ENCODE measurements at regions not wholly inside any gene's neighbourhood (a gene's known extent, or its start where the extent isn't known, plus 50 kb on each side); places are given as distances from the start of the nearest gene placed in this dataset.

- no peak overlapping the region for H3K27ac Mint-ChIP-seq
- no peak overlapping the region for H3K27ac ChIP-seq (ENCODE audit: insufficient read length, low read depth, low read length)
- H2AK5ac ChIP-seq (ENCODE audit: insufficient read length, low read length): no peak overlapping the region
- H2BK5ac ChIP-seq (ENCODE audit: insufficient read length, low read length): no peak overlapping the region
- no peak overlapping the region for H4K8ac ChIP-seq (replicated peaks; ENCODE audit: insufficient read length, low read depth, low read length)
- peaks cover 15 to 16% of the 10 kb centered on the region in 2 experiments; a peak in 4 of 5 replicates for H3K9me3 Mint-ChIP-seq
- no peaks in the 10 kb centered on the region for H3K27me3 Mint-ChIP-seq (ENCODE audit: low read depth)
- TF ChIP-seq, protein P1, sequence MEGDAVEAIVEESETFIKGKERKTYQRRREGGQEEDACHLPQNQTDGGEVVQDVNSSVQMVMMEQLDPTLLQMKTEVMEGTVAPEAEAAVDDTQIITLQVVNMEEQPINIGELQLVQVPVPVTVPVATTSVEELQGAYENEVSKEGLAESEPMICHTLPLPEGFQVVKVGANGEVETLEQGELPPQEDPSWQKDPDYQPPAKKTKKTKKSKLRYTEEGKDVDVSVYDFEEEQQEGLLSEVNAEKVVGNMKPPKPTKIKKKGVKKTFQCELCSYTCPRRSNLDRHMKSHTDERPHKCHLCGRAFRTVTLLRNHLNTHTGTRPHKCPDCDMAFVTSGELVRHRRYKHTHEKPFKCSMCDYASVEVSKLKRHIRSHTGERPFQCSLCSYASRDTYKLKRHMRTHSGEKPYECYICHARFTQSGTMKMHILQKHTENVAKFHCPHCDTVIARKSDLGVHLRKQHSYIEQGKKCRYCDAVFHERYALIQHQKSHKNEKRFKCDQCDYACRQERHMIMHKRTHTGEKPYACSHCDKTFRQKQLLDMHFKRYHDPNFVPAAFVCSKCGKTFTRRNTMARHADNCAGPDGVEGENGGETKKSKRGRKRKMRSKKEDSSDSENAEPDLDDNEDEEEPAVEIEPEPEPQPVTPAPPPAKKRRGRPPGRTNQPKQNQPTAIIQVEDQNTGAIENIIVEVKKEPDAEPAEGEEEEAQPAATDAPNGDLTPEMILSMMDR (conservative IDR thresholded peaks at IDR 0.05): no peak
- H3K4me1 Mint-ChIP-seq: no peaks in the 10 kb centered on the region
- no peak for DNase-seq
- no peaks in the 10 kb centered on the region; the same call in 1 of the 2 replicates for H3K27me3 ChIP-seq (ENCODE audit: insufficient read depth, low read length)
- no peak overlapping the region for H3K4ac ChIP-seq (ENCODE audit: low read depth, low read length)
- H3K4me1 ChIP-seq (ENCODE audit: insufficient read depth, low read length): no peaks in the 10 kb centered on the region
- no peak overlapping the region for H3K14ac ChIP-seq (ENCODE audit: insufficient read depth, low read length)
- H3K23ac ChIP-seq (ENCODE audit: insufficient read length, low read depth, low read length): no peak overlapping the region
- H3K9me3 ChIP-seq (ENCODE audit: control insufficient read depth, low read depth, low read length): no peaks in the 10 kb centered on the region
- H3K79me1 ChIP-seq (ENCODE audit: insufficient read depth, low read depth, low read length, poor library complexity, severe bottlenecking): no peaks in the 10 kb centered on the region
- no peak overlapping the region for H4K91ac ChIP-seq (ENCODE audit: insufficient read length, low read depth, low read length)
- H3K56ac ChIP-seq (ENCODE audit: insufficient read length, low read depth, low read length): no peak overlapping the region
- H2AFZ ChIP-seq (ENCODE audit: low read length): no peak overlapping the region
- no peak overlapping the region for H2BK12ac ChIP-seq (ENCODE audit: insufficient read length, low read depth, low read length)
- no peak overlapping the region for H4K5ac ChIP-seq (ENCODE audit: insufficient read length, low read depth, low read length)
- no peak overlapping the region for H2BK120ac ChIP-seq (ENCODE audit: low read depth, low read length, poor library complexity, severe bottlenecking)
- no peak overlapping the region for H2BK20ac ChIP-seq (ENCODE audit: low read depth, low read length, poor library complexity, severe bottlenecking)
- no peak overlapping the region for H3K9ac ChIP-seq (ENCODE audit: extremely low read depth, insufficient read length, low read length)
- H3K4me2 ChIP-seq (ENCODE audit: insufficient read depth, insufficient read length, low read length): no peak overlapping the region
- H2BK15ac ChIP-seq (ENCODE audit: low read depth, low read length): no peak overlapping the region
- no peak overlapping the region for H3K18ac ChIP-seq (ENCODE audit: insufficient read length, low read depth, low read length)
- H3K23me2 ChIP-seq (ENCODE audit: insufficient read length, low read depth, low read length, poor library complexity, severe bottlenecking): no peaks in the 10 kb centered on the region
- H3K36me3 Mint-ChIP-seq (ENCODE audit: insufficient read depth in 1 of 3, low read depth in 3 of 3): peaks cover 0 to 17% (median 4%) of the 10 kb centered on the region in 3 experiments; a peak in 4 of 7 replicates
- H3T11ph ChIP-seq (ENCODE audit: low read length): no peak overlapping the region
- H4K20me1 ChIP-seq (ENCODE audit: control insufficient read depth, insufficient read depth, insufficient read length): no peaks in the 10 kb centered on the region
- H3K79me2 ChIP-seq (ENCODE audit: insufficient read depth, low read length): no peaks in the 10 kb centered on the region
- no CpG with 5 or more reads among the region's 3 CpGs for WGBS (ENCODE audit: extremely low coverage, insufficient read length, low lambda C conversion rate)
- H3K4me3 Mint-ChIP-seq: no peak overlapping the region
Observed at GRCh38 chr7:10815546-10815945, 158.1 kb upstream of the PHF14 start.

Measured in H9 (cell line).